WTC11 (cell line): ENCODE measurements at regions not wholly inside any gene's neighbourhood (a gene's known extent, or its start where the extent isn't known, plus 50 kb on each side); places are given as distances from the start of the nearest gene placed in this dataset.

Source experiments
- ATAC-seq: fragments of 200-7000 bp; cut with Tn5 transposase; 2 replicates; pipeline ENCODE4 v1.10.0; 2021; ENCODE audit warnings: mild to moderate bottlenecking, moderate library complexity
- CTCF ChIA-PET: fragments of 300-600 bp; sonication (Branson Sonifier 250); formaldehyde crosslinking; loops from one replicate; lab custom pipeline; 2021; ENCODE audit warnings: antibody characterized with exemption; lab: Charles Lee
- POLR2A ChIA-PET: fragments of 350-600 bp; sonication (Branson Sonifier 250); formaldehyde crosslinking; loops from one replicate; lab custom pipeline; 2021; ENCODE audit warnings: antibody characterized with exemption; lab: Charles Lee
- DNase-seq: peaks from one replicate; pipeline ENCODE4 v3.0.0; 2021; ENCODE audit warnings: low spot score
- H3K27ac Mint-ChIP-seq: 2 replicates; pipeline ENCODE4 v1.8.0; 2021; ENCODE audit warnings: mixed read lengths
- H3K27me3 Mint-ChIP-seq: 2 replicates; pipeline ENCODE4 v1.8.0; 2021; ENCODE audit warnings: low read depth, mild to moderate bottlenecking, moderate library complexity, mixed read lengths
- H3K36me3 Mint-ChIP-seq: 2 replicates; pipeline ENCODE4 v1.8.0; 2021; ENCODE audit warnings: mixed read lengths
- H3K4me1 Mint-ChIP-seq: 2 replicates; pipeline ENCODE4 v1.8.0; 2022; ENCODE audit warnings: mixed read lengths
- H3K4me3 Mint-ChIP-seq: 2 replicates; pipeline ENCODE4 v1.8.0; 2021; ENCODE audit warnings: mild to moderate bottlenecking, moderate library complexity, mixed read lengths
- H3K9me3 Mint-ChIP-seq: 2 replicates; pipeline ENCODE4 v1.8.0; 2021; ENCODE audit warnings: mixed read lengths
- AR ChIP-seq: fragments of 250-450 bp; sonication (Bioruptor Pico); IDR thresholded peaks from 2 replicates; pipeline ENCODE4 v1.9.0; 2021; ENCODE audit warnings: mild to moderate bottlenecking
- CBFB ChIP-seq: sonication (generic); formaldehyde crosslinking; IDR thresholded peaks from 2 replicates; pipeline ENCODE4 v1.8.1; 2022; ENCODE audit warnings: mild to moderate bottlenecking, low read depth, missing genetic modification reagents
- E2F1 ChIP-seq: sonication (generic); formaldehyde crosslinking; IDR thresholded peaks from 2 replicates; pipeline ENCODE4 v1.8.0; 2022; ENCODE audit warnings: mild to moderate bottlenecking, missing genetic modification reagents
- FOXP1 ChIP-seq: sonication (generic); formaldehyde crosslinking; IDR thresholded peaks from 2 replicates; pipeline ENCODE4 v1.8.0; 2022; ENCODE audit warnings: missing genetic modification reagents, mild to moderate bottlenecking, moderate library complexity, borderline replicate concordance
- GTF2I ChIP-seq: fragments of 250-450 bp; sonication (Bioruptor Pico); conservative IDR thresholded peaks from 2 replicates; pipeline ENCODE4 v1.4.0; 2021; ENCODE audit warnings: mild to moderate bottlenecking
- MYBL2 ChIP-seq: sonication (generic); formaldehyde crosslinking; IDR thresholded peaks from 2 replicates; pipeline ENCODE4 v1.8.1; 2023; ENCODE audit warnings: mild to moderate bottlenecking, moderate library complexity, missing genetic modification reagents
- NR1H2 ChIP-seq: sonication (generic); formaldehyde crosslinking; IDR thresholded peaks from 2 replicates; pipeline ENCODE4 v1.9.0; 2021; ENCODE audit warnings: mild to moderate bottlenecking, moderate library complexity, missing genetic modification reagents
- PREB ChIP-seq: sonication (generic); formaldehyde crosslinking; IDR thresholded peaks from 2 replicates; pipeline ENCODE4 v1.8.1; 2022; ENCODE audit warnings: mild to moderate bottlenecking, missing genetic modification reagents, moderate library complexity, borderline replicate concordance
- STAT6 ChIP-seq: sonication (generic); formaldehyde crosslinking; conservative IDR thresholded peaks from 2 replicates; pipeline ENCODE4 v1.8.1; 2023; ENCODE audit warnings: mild to moderate bottlenecking, low read depth, missing genetic modification reagents, moderate library complexity
- TP53 ChIP-seq: sonication (generic); formaldehyde crosslinking; IDR thresholded peaks from 2 replicates; pipeline ENCODE4 v1.8.1; 2023; ENCODE audit warnings: mild to moderate bottlenecking, missing genetic modification reagents
- USF2 ChIP-seq: sonication (generic); formaldehyde crosslinking; IDR thresholded peaks from 2 replicates; pipeline ENCODE4 v1.8.1; 2023; ENCODE audit warnings: mild to moderate bottlenecking, missing genetic modification reagents, moderate library complexity
- ZNF263 ChIP-seq: sonication (generic); formaldehyde crosslinking; IDR thresholded peaks from 2 replicates; pipeline ENCODE4 v1.8.1; 2022; ENCODE audit warnings: low read depth, mild to moderate bottlenecking, moderate library complexity, missing genetic modification reagents
- ZNF396 ChIP-seq: fragments of 250-450 bp; sonication (Bioruptor Pico); IDR thresholded peaks from 2 replicates; pipeline ENCODE4 v1.8.0; 2021; ENCODE audit warnings: mild to moderate bottlenecking, moderate library complexity, borderline replicate concordance

DNA sequence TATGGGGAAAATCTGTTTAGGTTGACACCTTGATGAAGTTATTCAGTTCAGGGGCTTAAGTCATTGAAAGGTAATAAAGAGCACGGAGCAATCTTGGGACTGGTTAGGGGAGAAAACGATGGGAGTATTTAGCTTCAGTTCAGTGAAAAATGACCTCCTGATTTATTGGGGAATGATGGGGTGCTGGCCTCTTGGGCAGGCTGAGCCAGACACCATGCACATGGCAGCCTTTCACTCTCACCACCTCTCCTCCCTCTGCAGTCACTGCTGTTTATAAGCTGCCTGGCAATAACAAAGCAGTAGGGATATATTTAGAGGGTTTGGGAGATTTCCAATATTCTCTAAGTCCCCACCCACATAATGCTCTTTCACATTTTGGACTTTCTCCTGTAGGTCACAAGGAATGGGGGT is 140.5 kb upstream of the HS3ST2 start:
- DNase-seq = no peak

More for the DNA sequence above, 140.5 kb upstream of the HS3ST2 start:
- H3K27ac Mint-ChIP-seq = no peak overlapping the region
- TF ChIP-seq PREB (no peak), GTF2I (CRISPR knock-in tag) (no peak), USF2 (no peak), AR (CRISPR knock-in tag) (no peak), TP53 (no peak), ZNF263 (no peak), ZNF396 (CRISPR knock-in tag) (no peak), E2F1 (no peak), FOXP1 (CRISPR knock-in tag) (no peak), STAT6 (CRISPR knock-in tag) (no peak), MYBL2 (CRISPR knock-in tag) (no peak), NR1H2 (CRISPR knock-in tag) (no peak), CBFB (CRISPR knock-in tag) (no peak)
- TF ChIP-seq, all 79 proteins: peak for 0
- ChIA-PET POLR2A (no interaction called here), CTCF (no interaction called here)
- no peaks in the 10 kb centered on the region for H3K4me1 Mint-ChIP-seq
- H3K4me3 Mint-ChIP-seq = no peak overlapping the region
- H3K27me3 Mint-ChIP-seq = no peaks in the 10 kb centered on the region
- no peak for ATAC-seq
- peaks cover 5% of the 10 kb centered on the region for H3K9me3 Mint-ChIP-seq
- no peaks in the 10 kb centered on the region for H3K36me3 Mint-ChIP-seq
